CD14-positive monocyte (primary cell): ENCODE measurements at regions not wholly inside any gene's neighbourhood (a gene's known extent, or its start where the extent isn't known, plus 50 kb on each side); places are given as distances from the start of the nearest gene placed in this dataset.

Experiments
- DNase-seq, 3 donors: peaks; one replicate each; pipeline ENCODE4 v3.0.0-alpha.2; 2011 to 2022
- H2AFZ ChIP-seq: 2 replicates; pipeline ENCODE4 v1.6.0; 2012; ENCODE audit warnings: mild to moderate bottlenecking, low read depth, low read length, inconsistent platforms; ENCODE audit not compliant: insufficient read depth, poor library complexity, severe bottlenecking
- H3K27ac ChIP-seq, 2 donors: 1 replicate in 1 of 2; 2 replicates in 1 of 2; pipeline ENCODE4 v1.5.1; 2012 to 2013; ENCODE audit warnings: low read length in 2 of 2, control low read depth in 1 of 2, inconsistent platforms in 1 of 2, low read depth in 1 of 2, mild to moderate bottlenecking in 1 of 2
- H3K27me3 ChIP-seq, 2 donors: one replicate each; pipeline versions ENCODE4 v1.6.0 to v1.6.1; 2011 to 2013; ENCODE audit warnings: low read length in 2 of 2; ENCODE audit not compliant: control insufficient read depth in 2 of 2, insufficient read depth in 2 of 2
- H3K36me3 ChIP-seq, 2 donors: replicated peaks in 1 of 2; 1 replicate in 1 of 2; 2 replicates in 1 of 2; pipeline versions ENCODE4 v1.5.1 to v1.6.1; 2012 to 2013; ENCODE audit warnings: low read length in 2 of 2, control low read depth in 1 of 2, inconsistent platforms in 1 of 2, mild to moderate bottlenecking in 1 of 2; ENCODE audit not compliant: insufficient read depth in 2 of 2, control insufficient read depth in 1 of 2
- H3K4me1 ChIP-seq, 2 donors: 1 replicate in 1 of 2; 2 replicates in 1 of 2; pipeline versions ENCODE4 v1.5.1 to v1.6.1; 2012 to 2013; ENCODE audit warnings: low read length in 2 of 2, control low read depth in 1 of 2, inconsistent platforms in 1 of 2, mild to moderate bottlenecking in 1 of 2, moderate library complexity in 1 of 2; ENCODE audit not compliant: insufficient read depth in 2 of 2, control insufficient read depth in 1 of 2
- H3K4me2 ChIP-seq: replicated peaks from 2 replicates; pipeline ENCODE3; 2012; ENCODE audit warnings: low read length, moderate library complexity, mild to moderate bottlenecking; ENCODE audit not compliant: poor library complexity, severe bottlenecking; ENCODE audit errors: extremely low read depth
- H3K4me3 ChIP-seq, 3 experiments: fragments of 200-600 bp in 1 of 3; sonication (generic) in 1 of 3; replicated peaks in 1 of 3; 1 replicate in 2 of 3; 2 replicates in 1 of 3; pipeline ENCODE4 v1.5.1; 2011 to 2013; ENCODE audit warnings: low read length in 3 of 3, mild to moderate bottlenecking in 3 of 3, control low read depth in 2 of 3, low read depth in 2 of 3, inconsistent platforms in 1 of 3, moderate library complexity in 1 of 3
- H3K79me2 ChIP-seq: 2 replicates; pipeline ENCODE4 v1.6.0; 2012; ENCODE audit warnings: mild to moderate bottlenecking, control low read depth, inconsistent platforms, low read length, moderate library complexity; ENCODE audit not compliant: insufficient read depth
- H3K9ac ChIP-seq: 2 replicates; pipeline ENCODE4 v1.6.0; 2017; ENCODE audit warnings: low read length, mild to moderate bottlenecking; ENCODE audit not compliant: insufficient read depth, poor library complexity, severe bottlenecking
- H3K9me3 ChIP-seq, 2 donors: replicated peaks in 1 of 2; 1 replicate in 1 of 2; 2 replicates in 1 of 2; pipeline versions ENCODE4 v1.5.1 to v1.6.1; 2012 to 2013; ENCODE audit warnings: low read length in 2 of 2, control low read depth in 1 of 2; ENCODE audit not compliant: control insufficient read depth in 1 of 2, insufficient read depth in 1 of 2
- H4K20me1 ChIP-seq: 2 replicates; pipeline ENCODE4 v1.6.0; 2012; ENCODE audit warnings: mild to moderate bottlenecking, low read length, control low read depth, moderate library complexity; ENCODE audit not compliant: insufficient read depth
- H3K27ac Mint-ChIP-seq, 7 donors: one replicate each; pipeline ENCODE4 v1.8.0; 2020; ENCODE audit warnings: mild to moderate bottlenecking in 7 of 7, mixed read lengths in 7 of 7, moderate library complexity in 6 of 7, inconsistent platforms in 2 of 7
- H3K27me3 Mint-ChIP-seq, 3 donors: one replicate each; pipeline ENCODE4 v1.8.0; 2021 to 2022; ENCODE audit warnings: low read depth in 3 of 3, mild to moderate bottlenecking in 3 of 3, mixed read lengths in 3 of 3, moderate library complexity in 3 of 3, inconsistent platforms in 1 of 3
- H3K36me3 Mint-ChIP-seq, 2 donors: one replicate each; pipeline ENCODE4 v1.8.0; 2020; ENCODE audit warnings: mixed read lengths in 2 of 2, inconsistent platforms in 1 of 2, mild to moderate bottlenecking in 1 of 2
- H3K4me1 Mint-ChIP-seq: one replicate; pipeline ENCODE4 v1.8.0; 2020; ENCODE audit warnings: mild to moderate bottlenecking, mixed read lengths
- H3K4me3 Mint-ChIP-seq, 2 donors: one replicate each; pipeline ENCODE4 v1.8.0; 2020; ENCODE audit warnings: mild to moderate bottlenecking in 2 of 2, mixed read lengths in 2 of 2, moderate library complexity in 1 of 2
- H3K9me3 Mint-ChIP-seq, 7 donors: one replicate each; pipeline ENCODE4 v1.8.0; 2020 to 2022; ENCODE audit warnings: mixed read lengths in 7 of 7, mild to moderate bottlenecking in 6 of 7, moderate library complexity in 6 of 7, inconsistent platforms in 2 of 7
- WGBS: methylation state at CpG from one replicate; pipeline ENCODE4 v1.1.5; 2013; ENCODE audit warnings: missing lambda C conversion rate; ENCODE audit not compliant: insufficient coverage; 5-methylcytosine and 5-hydroxymethylcytosine counted together
- intact Hi-C, 2 donors: fragments of 100-400 bp; cut with micrococcal nuclease; formaldehyde crosslinking; loops; one replicate each; pipeline versions ENCODE4 v1.15.0 to v1.15.1; 2023
- TF ChIP-seq, protein P1 (sequence below): fragments of 200-600 bp; IDR thresholded peaks from one replicate; pipeline ENCODE4 v1.8.0; 2022; ENCODE audit warnings: antibody characterized with exemption, mild to moderate bottlenecking

DNA sequence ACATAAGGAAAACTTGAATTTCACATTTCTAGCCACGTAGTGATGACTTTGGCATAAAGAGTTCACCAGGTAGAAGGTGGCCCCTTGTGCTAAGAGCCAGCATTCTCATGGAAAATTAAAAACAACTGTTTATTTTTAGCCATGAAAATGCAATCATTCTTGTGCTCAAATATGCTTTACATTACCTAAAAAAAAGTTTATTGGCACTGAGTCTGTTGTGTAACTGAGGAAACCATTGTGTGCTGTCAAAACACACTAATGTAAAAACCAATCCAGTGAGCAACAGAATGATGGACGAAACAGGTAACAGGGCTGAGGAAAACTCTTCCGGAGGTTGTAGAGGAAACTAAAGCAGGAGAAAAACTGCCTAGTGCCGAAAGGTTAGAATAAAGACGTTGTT is 287.0 kb upstream of the TMC3 start:
- WGBS, result 91% methylated on average over 4 of the region's 5 CpGs
- Histone ChIP-seq H3K4me1 (no peaks in the 10 kb centered on the region), H3K9me3 (no peaks in the 10 kb centered on the region), H2AFZ (no peak overlapping the region), H3K4me3 (no peak overlapping the region), H3K79me2 (no peaks in the 10 kb centered on the region), H4K20me1 (no peaks in the 10 kb centered on the region), H3K27ac (no peak overlapping the region), H3K27me3 (no peaks in the 10 kb centered on the region), H3K4me2 (no peak overlapping the region), H3K9ac (no peak overlapping the region), H3K36me3 (no peaks in the 10 kb centered on the region)
- H3K27ac Mint-ChIP-seq, result no peak overlapping the region
- H3K4me3 Mint-ChIP-seq, result no peak overlapping the region
- peaks cover 0 to 4% (median 0%) of the 10 kb centered on the region in 7 donors for H3K9me3 Mint-ChIP-seq
- intact Hi-C loops, result no loop called here
- H3K36me3 Mint-ChIP-seq, result no peaks in the 10 kb centered on the region
- no peak for DNase-seq
- TF ChIP-seq, protein P1, sequence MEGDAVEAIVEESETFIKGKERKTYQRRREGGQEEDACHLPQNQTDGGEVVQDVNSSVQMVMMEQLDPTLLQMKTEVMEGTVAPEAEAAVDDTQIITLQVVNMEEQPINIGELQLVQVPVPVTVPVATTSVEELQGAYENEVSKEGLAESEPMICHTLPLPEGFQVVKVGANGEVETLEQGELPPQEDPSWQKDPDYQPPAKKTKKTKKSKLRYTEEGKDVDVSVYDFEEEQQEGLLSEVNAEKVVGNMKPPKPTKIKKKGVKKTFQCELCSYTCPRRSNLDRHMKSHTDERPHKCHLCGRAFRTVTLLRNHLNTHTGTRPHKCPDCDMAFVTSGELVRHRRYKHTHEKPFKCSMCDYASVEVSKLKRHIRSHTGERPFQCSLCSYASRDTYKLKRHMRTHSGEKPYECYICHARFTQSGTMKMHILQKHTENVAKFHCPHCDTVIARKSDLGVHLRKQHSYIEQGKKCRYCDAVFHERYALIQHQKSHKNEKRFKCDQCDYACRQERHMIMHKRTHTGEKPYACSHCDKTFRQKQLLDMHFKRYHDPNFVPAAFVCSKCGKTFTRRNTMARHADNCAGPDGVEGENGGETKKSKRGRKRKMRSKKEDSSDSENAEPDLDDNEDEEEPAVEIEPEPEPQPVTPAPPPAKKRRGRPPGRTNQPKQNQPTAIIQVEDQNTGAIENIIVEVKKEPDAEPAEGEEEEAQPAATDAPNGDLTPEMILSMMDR, result no peak
- no peaks in the 10 kb centered on the region for H3K27me3 Mint-ChIP-seq
- no peaks in the 10 kb centered on the region for H3K4me1 Mint-ChIP-seq

- Mint-ChIP-seq H3K4me3 (no peak overlapping the region), H3K27ac (no peak overlapping the region), H3K27me3 (no peaks in the 10 kb centered on the region), H3K9me3 (peaks cover 9 to 16% (median 12%) of the 10 kb centered on the region in 7 donors), H3K4me1 (no peaks in the 10 kb centered on the region), H3K36me3 (no peaks in the 10 kb centered on the region)
- Histone ChIP-seq H3K79me2 (no peaks in the 10 kb centered on the region), H3K4me3 (no peak overlapping the region), H3K27ac (no peak overlapping the region), H4K20me1 (no peaks in the 10 kb centered on the region), H3K9me3 (peaks cover 23 to 25% of the 10 kb centered on the region in 2 donors), H3K27me3 (no peaks in the 10 kb centered on the region), H3K4me2 (no peak overlapping the region), H2AFZ (no peak overlapping the region), H3K4me1 (no peaks in the 10 kb centered on the region), H3K9ac (no peak overlapping the region), H3K36me3 (no peaks in the 10 kb centered on the region)
- intact Hi-C loops, result no loop called here
- TF ChIP-seq, protein P1, result no peak
- no peak for DNase-seq
- no CpG with 5 or more reads among the region's 2 CpGs for WGBS
Measured at GRCh38 chr15:81653259-81653658, 279.2 kb upstream of the TMC3 start.
